Cardiac muscle cell (in vitro differentiated cells and primary cell): ENCODE measurements at regions not wholly inside any gene's neighbourhood (a gene's known extent, or its start where the extent isn't known, plus 50 kb on each side); places are given as distances from the start of the nearest gene placed in this dataset.

Source experiments
- DNase-seq, 2 donors: peaks; one replicate each; pipeline versions ENCODE4 v3.0.0 to v3.0.0-alpha.2; 2010 to 2017; ENCODE audit warnings: low read depth in 1 of 2, low spot score in 1 of 2
- H3K27ac ChIP-seq: fragments of 200-600 bp; sonication (generic); 2 replicates; pipeline ENCODE4 v1.5.1; 2016
- H3K27me3 ChIP-seq: fragments of 200-600 bp; sonication (generic); 2 replicates; pipeline ENCODE4 v1.6.0; 2016; ENCODE audit warnings: control low read depth
- H3K36me3 ChIP-seq: fragments of 200-600 bp; sonication (generic); 2 replicates; pipeline ENCODE4 v1.5.1; 2016; ENCODE audit warnings: control low read depth
- H3K4me1 ChIP-seq: fragments of 200-600 bp; sonication (generic); 2 replicates; pipeline ENCODE4 v1.8.1; 2017; ENCODE audit warnings: low read depth, mild to moderate bottlenecking, mixed run types
- H3K4me3 ChIP-seq: fragments of 200-600 bp; sonication (generic); 2 replicates; pipeline ENCODE4 v1.5.1; 2016; ENCODE audit warnings: mild to moderate bottlenecking
- H3K9me3 ChIP-seq: fragments of 200-600 bp; sonication (generic); 2 replicates; pipeline ENCODE4 v1.5.1; 2017; ENCODE audit warnings: low read depth, mild to moderate bottlenecking, control low read depth
- CTCF ChIP-seq: IDR thresholded peaks from 2 replicates; pipeline ENCODE4 v1.5.1; 2012; ENCODE audit warnings: low read depth, mild to moderate bottlenecking, low read length

- no peaks in the 10 kb centered on the region for H3K27me3 ChIP-seq
- H3K27ac ChIP-seq, result no peak overlapping the region
- H3K36me3 ChIP-seq, result no peaks in the 10 kb centered on the region
- no peak for TF ChIP-seq CTCF
- DNase-seq, result no peak
- H3K4me3 ChIP-seq, result no peak overlapping the region
- no peaks in the 10 kb centered on the region for H3K4me1 ChIP-seq
- no peaks in the 10 kb centered on the region for H3K9me3 ChIP-seq
These were observed 83.3 kb downstream of the EDEM1 start for GRCh38 chr3:5270666-5271371.

DNA sequence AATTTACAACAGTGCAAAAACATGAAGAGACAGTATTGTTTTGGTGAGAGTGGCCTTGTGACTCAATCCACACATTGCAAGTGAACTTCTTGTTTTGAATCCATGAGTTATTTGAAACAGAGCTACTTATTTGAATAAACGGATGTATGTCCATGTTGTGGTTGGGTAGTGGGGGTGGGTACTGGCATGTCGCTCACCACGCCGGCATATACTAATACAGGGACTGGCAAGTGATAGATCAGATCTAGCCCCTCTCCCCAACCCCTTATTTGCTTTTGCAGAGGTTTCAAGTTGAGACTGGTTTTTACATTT lies 83.8 kb downstream of the EDEM1 start:
- Histone ChIP-seq H3K27me3 (no peaks in the 10 kb centered on the region), H3K4me3 (no peak overlapping the region), H3K9me3 (no peaks in the 10 kb centered on the region), H3K27ac (no peak overlapping the region), H3K4me1 (no peaks in the 10 kb centered on the region), H3K36me3 (no peaks in the 10 kb centered on the region)
- no peak for TF ChIP-seq CTCF
- no peak for DNase-seq

- Histone ChIP-seq H3K36me3 (no peaks in the 10 kb centered on the region), H3K4me1 (no peaks in the 10 kb centered on the region), H3K9me3 (no peaks in the 10 kb centered on the region), H3K4me3 (no peak overlapping the region), H3K27ac (no peak overlapping the region), H3K27me3 (no peaks in the 10 kb centered on the region)
- DNase-seq, result no peak
- TF ChIP-seq CTCF, result no peak
These were observed 84.9 kb downstream of the EDEM1 start for GRCh38 chr3:5272387-5272786.

DNA sequence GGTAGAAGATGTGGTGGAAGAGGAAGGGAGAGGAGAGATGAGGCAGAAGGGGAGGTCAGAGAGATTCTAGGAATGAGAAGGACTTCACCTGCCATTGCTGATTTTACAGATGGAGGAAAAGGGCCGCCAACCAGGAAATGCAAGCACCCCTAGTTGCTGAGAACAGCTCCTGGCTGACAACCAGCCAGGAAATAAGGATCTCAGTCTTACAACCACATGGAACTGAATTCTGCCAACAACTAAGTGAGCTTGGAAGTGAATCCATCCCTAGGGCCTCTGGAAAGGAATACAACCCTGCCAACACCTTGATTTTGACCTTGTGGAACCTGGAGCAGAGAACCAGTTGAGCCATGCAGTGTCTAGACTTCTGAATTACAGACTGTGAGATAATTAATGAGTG lies 86.6 kb downstream of the EDEM1 start:
- no peak for DNase-seq
- Histone ChIP-seq H3K27me3 (no peaks in the 10 kb centered on the region), H3K36me3 (no peaks in the 10 kb centered on the region), H3K4me1 (no peaks in the 10 kb centered on the region), H3K27ac (no peak overlapping the region), H3K4me3 (no peak overlapping the region), H3K9me3 (no peaks in the 10 kb centered on the region)
- no peak for TF ChIP-seq CTCF

DNA sequence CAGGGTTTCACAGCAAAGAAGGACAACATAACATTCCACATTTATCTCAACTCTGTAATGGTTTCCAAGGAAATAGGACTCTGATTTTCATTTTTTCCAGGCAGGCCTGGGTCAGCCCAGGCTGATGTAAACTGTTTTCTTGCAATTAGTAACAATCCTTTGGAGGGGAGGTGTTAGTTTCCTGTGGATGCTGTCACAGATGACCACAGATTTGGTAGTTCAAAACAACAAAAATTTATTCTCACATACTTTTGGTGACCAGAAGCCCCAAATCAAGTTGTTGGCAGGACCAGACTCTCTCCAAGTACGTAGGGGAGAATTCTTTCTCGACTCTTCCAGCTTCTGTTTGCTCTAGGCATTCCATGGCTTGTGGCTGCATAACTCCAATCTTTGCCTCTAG lies 88.0 kb downstream of the EDEM1 start:
- Histone ChIP-seq H3K4me1 (no peaks in the 10 kb centered on the region), H3K27ac (no peak overlapping the region), H3K4me3 (no peak overlapping the region), H3K27me3 (no peaks in the 10 kb centered on the region), H3K36me3 (no peaks in the 10 kb centered on the region), H3K9me3 (no peaks in the 10 kb centered on the region)
- DNase-seq, result peak in 1 of 2 donors; percentile 21
- TF ChIP-seq CTCF, result no peak

- H3K4me3 ChIP-seq, result no peak overlapping the region
- no peak for TF ChIP-seq CTCF
- H3K9me3 ChIP-seq, result no peaks in the 10 kb centered on the region
- no peaks in the 10 kb centered on the region for H3K4me1 ChIP-seq
- H3K27ac ChIP-seq, result no peak overlapping the region
- H3K27me3 ChIP-seq, result no peaks in the 10 kb centered on the region
- no peak for DNase-seq
- H3K36me3 ChIP-seq, result no peaks in the 10 kb centered on the region
These were observed 89.4 kb downstream of the EDEM1 start for GRCh38 chr3:5276934-5277333.
